NCI-H2107 (cell line): ENCODE measurements at regions not wholly inside any gene's neighbourhood (a gene's known extent, or its start where the extent isn't known, plus 50 kb on each side); places are given as distances from the start of the nearest gene placed in this dataset.

Experiments used
- DNase-seq: peaks from one replicate; lab custom pipeline; 2025; lab: John Stamatoyannopoulos, UW

DNA sequence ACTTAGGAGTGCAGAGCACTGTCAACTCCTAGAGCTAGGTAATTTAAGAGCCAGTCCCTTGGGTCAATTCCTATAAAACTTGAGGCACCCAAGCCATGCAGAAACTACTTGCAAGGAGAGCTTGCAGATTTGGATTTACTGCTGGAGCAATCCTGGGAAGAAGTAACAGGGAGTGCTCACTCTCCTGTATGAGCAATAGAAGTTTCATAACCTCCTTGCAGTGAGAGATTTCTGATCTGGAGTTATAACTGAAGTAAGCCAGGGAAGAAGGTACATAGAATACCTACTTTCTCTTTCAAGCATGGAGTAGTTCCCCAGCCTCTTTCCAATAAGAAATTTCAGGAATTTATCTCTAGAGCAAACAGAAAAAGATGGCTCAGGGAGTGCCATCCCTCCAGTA, 650.1 kb upstream of the USP15 start:
- DNase-seq: no peak

DNA sequence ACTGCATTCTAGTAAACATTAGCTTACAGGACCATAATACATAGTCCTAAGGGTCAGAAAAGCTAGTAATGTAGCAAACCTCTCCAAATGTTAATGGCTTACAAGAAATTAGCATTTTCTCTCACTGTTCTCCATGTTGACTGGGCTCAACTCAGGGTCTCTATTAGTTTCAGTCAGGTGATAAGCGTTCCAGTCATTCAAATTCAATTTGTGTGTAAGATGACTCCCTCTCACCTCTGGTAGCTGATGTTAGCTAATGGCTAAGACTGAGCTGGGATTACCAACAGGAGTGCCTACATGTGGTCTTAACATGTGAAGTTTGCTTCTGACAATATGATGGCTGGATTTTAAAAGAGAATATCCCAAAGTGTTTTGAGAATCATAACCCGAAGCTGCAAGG, 630.5 kb upstream of the USP15 start:
- no peak for DNase-seq

DNA sequence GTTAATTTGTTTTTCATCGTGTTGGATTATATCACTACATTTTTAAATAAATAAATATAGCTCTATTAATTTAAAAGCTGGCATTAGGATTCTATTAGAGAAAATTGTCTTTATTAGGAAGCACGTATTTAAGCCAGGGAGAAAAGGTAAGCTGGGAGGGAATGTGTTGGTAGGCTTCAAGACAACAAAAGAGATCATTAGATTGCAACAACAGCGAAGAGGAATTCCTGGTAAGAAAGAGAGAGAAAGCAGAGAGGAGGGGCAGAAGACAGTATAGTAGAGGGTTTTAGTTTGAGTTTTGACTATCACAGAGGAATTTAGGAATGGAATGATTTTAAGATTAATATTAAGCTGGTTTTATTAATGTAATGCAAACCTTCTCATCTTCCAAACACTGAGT, 613.6 kb upstream of the USP15 start:
- no peak for DNase-seq

DNA sequence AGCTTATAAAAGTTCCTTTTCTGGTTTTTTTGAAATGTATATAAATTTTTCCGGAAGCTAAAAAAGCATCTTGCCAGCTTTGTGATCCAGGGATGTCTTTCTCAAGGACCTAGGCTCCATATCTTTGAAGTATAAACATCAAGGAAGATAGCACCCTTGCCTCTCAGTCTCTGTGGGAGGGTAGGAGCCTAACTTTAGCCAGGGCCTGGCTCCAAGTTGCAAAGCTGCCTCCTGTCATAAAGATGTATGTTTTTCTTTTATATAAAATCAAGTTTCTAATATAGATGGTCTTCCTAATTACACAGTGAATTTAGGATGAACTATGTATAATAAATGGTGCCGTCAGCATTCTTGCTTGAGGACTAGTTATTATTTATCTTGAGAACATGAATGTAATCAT, 612.6 kb upstream of the USP15 start:
- no peak for DNase-seq

DNA sequence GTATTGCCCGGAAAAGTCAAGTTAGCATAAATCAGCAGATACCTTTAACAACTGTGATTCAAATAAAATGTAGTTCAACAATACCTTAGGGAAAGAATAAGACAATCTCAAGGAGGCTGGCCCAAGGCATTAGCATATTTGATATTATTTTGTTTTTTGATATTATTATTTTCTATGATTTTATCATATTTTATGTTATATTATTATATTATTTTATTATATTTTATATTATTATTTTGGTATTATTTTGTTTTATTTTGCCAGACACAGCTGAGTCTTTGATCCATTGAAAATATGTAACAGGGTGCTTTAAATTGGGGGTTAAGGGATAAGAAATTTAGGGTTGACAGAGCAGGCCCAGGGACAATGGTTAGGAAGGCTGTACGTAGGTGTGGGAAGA, 607.9 kb upstream of the USP15 start:
- DNase-seq: no peak

DNA sequence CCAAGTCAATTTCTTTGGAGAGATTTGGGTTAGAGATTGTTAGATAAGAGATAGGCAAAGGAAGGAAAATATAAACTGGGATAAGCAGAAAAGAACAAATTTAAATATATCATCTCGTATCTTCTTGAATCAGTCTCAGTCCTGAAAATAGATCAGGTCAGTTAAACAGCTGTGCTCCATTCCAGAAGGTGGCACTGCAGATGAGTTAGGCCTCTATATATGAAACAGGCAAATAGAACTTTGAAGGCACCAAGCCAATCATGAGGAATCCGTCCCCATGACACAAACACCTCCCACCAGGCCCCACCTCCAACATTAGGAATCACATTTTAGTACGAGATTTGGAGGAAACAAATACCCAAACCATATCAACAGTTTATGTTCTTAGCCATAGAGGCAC, 605.5 kb upstream of the USP15 start:
- no peak for DNase-seq

DNA sequence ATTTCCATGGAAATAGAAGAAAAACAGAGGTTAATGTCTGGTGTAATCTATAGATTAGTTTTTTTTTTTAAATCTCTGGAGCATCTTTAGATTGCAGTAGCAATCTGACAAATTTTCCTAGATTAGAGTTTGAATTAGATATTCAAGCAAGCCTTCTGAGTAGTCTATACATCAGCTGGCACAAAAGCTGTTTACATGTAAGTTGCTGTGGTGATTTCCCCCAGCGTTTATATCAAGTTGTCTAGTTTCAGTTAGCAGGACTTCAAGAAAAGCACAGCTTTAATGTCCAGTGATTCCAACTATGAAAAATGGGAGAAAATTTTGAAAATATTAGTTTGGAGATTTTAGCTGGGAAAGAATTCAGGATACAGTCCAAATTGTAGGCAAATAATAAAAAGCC, 605.0 kb upstream of the USP15 start:
- no peak for DNase-seq

DNA sequence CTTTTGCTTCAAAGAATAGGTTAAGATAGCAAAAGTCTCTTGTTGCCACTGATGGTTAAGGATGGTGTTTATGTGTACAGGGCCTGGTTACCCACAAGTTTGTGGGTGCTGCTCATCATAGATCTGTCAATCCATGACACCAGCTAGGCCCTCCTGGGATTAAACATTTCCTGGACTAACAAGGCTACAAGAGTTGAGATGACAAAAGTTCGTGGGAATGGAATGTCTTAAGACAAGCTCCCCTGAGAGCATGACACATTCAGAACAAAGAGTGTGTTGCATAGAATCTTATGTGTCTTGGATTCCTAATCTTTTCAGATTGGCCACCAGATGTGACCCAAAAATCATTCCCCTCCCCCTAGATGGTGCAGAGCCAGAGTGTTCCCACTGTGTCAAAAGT, 592.5 kb upstream of the USP15 start:
- DNase-seq: no peak

DNA sequence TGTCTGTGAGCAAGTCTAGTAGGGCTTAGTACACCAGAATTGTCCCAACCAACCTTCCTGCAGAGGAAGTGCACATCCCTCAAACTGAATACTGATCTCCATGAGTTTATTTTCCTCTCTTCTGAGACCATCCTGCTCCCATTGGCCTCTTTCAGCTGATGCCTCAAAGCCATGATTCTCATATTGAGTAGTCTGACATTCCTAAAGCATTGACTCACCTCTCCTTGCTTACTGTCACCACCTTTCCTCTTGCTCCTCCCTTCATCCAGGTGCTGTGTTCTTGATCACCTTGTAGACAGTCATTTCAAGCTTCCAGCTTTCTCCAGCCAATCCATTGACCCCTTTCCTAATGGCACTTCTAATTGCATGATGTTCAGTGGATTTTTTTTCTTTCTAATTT, 583.7 kb upstream of the USP15 start:
- no peak for DNase-seq

DNA sequence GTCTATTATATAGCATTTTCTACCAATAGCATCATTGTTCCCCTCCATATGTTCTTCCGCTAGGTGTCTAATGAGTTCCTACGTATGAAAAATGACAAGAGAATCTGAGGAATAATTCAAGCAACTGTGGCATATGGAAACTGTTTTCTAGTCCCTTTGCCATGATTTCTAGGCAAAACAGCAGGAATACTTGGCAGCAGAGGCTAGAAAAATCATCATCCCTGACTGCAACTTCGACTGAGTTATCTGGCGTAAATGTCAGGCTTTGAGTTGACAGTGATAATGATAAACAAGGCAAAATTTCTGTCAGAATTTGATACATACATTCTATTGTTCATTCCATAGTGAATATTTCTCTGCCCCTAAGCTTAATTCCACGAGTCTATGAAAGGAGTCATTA, 572.8 kb upstream of the USP15 start:
- DNase-seq: no peak

DNA sequence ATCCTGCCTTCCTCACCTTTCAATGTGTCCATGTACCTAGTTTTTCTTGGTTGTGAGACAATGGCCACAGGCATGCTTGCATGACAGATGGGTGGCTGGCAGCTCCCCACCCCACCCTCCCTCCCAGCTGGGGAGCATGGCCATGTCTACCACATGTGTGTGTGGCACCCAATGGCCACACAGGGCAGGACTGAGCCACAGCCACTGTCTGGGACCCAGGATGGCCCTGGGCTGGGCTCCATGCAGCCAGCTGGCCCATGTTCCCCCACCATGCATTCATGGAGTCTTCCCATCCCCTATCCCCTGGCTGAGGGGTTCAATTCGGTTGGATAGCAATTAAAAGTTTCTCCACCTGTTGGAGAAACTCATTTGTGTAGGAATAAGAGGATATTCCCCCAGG, 566.0 kb upstream of the USP15 start:
- DNase-seq: no peak

DNA sequence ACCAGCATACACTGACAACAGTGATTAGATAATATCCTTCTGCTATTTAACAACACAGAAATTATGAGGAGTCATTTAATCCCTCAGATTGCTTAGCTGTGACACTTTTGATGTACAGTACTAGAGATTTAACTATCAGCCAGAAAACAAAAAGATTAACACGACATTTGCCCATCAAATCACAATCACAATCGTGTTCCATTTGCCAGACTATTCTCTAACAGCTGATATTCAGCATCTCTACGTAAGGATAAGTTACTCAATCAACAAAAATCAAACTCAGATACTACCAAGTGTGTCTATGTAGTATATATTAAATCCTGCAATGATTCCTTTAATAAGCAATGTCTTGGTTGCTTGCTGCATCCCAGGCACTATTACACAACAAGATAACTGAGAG, 558.7 kb upstream of the USP15 start:
- no peak for DNase-seq

DNA sequence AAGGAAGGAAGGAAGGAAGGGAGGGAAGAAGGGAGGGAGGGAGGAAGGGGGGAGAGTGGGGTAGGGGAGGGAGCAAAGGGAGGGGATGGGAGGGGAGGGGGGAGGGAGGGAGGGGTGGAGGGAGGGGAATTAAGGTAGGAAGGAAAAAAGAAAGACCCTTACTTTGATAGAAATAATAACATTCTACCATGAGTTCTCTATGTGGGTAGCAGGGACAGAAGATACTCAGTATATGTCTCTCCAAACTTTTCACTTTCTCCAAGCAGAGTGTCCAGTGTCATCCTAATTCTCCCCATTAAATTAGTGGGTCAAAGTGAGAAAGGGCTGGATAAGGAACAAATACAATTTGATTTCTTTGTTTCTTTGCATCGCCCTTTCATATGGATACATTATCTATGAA, 553.4 kb upstream of the USP15 start:
- no peak for DNase-seq

DNA sequence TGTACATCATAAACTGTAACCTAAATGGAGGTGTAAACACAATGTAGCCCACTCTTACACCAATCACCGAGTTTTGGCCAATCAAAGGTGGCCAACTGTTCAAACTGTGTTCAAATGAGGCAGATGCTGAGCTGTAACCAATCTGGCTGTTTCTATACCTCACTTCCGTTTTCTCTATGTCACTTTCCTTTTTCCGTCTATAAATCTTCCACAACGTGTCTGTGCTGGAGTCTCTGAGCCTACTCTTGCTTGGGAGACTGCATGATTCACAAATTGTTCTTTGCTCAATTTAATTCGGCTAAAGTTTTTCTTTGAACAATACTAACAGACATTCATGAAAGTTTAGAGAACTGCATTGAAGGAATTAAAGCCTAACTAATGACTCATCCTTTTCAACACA, 547.1 kb upstream of the USP15 start:
- DNase-seq: no peak

DNA sequence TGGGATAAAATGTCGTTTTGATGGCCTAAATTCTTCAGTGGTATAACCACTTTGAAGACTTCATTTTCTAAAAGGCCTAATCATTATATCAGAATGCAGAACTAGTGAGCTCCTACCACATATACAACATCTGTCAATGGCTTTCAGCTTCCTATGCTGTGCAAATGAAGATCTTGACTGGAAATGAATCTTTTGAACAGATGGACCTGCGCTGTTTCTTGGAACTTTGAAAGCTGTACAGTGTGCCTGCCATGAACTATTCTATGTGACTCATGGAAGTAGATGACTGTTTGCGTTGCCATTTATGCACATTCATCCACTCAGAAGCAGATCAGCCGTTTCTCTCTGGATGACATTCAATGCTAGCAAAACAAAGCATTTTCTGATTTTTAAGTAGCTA, 542.2 kb upstream of the USP15 start:
- DNase-seq: no peak

DNA sequence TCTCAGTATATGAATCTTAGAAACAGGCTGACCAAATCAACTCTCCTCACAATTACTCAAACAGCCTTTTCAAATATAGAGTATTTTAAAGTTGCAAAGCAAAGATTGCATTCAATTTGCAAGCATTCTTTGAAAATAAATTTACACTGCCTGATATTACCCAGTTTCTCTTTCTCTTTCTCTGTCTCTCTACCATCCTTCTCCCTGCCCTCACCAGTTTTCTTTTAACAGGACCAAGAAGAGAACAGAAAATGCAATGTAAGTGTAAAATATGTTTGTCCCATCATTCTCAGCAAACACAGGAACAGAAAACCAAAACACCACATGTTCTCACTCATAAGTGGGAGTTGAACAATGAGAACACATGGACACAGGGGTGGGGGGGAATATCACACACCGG, 520.3 kb upstream of the USP15 start:
- DNase-seq: no peak

DNA sequence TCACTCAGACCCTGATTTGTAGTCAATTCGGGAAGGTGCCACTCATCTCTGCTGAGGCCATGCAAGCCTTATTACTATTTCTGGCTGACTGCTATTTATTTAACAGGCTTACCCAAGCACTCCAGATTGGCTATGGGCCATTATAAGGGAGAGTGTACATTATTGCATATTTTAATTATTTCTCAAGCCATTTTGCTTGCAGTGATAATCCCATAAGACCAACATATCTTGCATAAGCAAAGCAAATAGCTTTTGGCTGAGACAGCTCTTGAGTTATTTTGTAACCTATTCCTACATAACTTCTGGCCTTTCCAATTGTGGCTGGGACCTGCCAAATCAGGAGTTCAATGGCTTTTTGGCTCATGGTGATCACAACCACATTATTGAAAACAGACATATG, 509.6 kb upstream of the USP15 start:
- DNase-seq: no peak

DNA sequence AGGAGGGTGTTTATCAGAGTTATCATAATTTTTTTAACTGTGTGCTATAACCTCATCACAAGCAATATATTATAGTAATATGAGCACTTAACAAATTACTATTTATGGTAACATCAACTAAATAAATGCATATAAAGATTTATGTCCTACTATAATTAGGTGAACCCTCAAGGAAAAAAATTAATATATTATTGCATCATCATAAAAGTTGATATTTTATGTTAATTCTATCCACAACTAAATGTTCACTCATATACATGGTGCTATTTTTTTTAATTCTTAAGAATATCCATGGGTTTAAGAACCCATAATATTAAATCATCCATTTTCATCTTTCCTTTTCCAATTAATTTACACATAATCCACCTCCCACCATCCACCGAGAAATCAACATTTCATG, 506.0 kb upstream of the USP15 start:
- DNase-seq: no peak

DNA sequence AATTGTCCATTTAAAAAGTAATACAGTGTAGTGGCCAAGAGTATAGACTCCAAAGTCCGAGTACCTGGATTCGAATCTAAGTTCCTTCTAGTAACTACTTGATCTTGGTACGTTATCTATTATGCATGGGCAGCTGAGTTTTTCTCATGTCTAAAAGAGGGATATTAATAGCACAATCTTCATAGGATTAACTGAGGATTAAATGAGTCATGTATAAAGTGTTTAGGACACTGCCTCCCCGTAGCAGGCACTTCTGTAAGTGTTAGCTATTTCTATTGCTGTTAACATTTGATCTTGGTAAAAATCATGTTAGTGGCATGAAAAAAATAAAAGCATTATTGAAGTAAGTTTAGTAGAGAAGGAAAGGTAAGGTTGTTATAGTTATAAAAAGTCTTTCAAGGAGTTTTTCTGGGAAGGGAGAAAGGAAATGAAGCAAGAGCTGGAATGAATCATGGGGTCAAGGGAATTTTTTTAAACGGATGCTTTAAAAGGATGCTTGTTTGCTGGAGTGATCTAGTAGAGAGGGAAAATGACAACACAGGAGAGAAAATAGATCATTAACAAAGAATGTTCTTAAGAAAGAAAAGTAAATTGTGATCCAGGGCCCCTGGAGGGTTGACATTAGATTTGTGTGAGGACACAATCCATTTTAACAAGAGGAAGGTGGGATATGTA, 502.2 kb upstream of the USP15 start:
- DNase-seq: no peak

DNA sequence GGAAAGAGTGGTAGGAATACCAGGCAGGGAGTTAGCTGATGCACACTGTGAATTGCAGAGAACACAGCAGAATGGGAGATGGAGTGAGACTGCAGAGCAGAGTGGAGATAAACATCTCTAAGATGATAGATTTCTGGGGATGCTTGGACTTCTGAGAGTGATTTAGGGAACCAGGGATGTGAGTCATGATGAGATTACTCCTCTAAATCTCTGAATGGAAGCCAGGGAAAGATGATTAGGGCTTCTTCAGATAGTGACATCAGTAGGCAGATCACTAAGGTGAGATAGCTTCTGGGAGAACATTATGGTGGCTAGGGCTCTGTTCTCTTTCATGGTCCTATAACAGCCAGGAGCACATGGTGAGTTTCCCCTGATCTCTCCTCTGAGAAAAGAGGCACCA, 501.5 kb upstream of the USP15 start:
- no peak for DNase-seq

DNA sequence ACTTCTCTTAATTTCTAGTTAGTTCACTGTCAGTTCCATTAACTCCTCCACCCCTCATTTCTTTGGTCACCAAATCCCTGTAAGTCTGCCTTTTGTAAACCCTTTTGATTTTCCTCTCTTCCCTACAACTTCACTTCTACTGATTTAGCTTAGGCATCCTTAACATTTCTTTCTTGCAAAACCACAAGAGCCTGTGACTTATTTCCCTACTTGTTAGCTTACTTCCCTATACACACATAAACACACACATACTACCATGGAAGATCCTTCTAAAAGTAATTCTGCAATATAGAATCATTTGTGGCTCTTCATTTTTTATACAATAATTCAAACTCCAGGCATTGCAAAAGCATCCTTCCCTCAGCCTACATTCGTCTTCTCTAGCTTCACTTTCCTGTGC, 494.3 kb upstream of the USP15 start:
- no peak for DNase-seq

DNA sequence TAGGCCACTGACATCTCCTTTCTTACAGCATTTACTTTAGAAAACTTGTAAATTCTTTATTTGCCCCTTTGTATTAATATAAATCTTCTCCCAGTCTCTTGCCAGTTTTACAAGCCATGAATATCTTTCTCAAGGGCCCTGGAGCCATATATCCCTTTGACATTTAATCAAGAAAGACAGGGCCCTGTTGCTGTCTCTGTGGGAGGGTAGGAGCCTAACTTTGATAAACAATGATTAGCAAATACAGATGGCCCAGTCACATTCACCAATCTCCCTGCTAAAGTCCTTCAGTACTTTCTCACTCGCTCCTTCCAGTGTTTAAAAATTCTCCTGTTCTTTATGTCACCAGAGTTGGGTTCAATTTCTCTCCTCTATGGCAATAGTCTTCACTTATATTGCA, 479.8 kb upstream of the USP15 start:
- no peak for DNase-seq

DNA sequence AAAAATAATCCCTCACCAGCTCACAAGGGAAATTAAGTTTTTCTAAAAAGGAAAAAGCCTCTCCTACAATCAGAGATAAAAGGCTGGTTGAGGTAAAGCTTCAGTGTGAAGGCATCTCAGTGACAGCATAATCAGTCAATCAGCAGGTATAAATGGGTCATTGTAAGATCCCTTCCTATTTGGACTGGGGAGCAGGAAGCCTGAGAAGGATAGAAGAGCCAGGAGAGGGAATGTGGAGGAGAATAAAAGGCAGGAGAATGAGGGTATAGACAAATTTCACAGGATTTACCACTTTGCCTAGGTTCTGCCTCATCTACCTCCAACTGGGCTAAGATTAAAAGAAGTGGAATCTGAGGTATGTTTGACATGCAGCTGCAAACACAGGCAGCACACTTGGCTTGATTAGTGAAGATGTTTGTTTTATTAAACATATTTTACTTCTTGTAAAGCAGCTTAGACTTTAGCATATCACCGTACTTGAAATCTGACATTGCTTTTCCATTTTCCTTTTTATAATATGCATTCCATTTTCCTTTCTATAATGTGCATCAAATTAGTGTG, 479.1 kb upstream of the USP15 start:
- DNase-seq: no peak

DNA sequence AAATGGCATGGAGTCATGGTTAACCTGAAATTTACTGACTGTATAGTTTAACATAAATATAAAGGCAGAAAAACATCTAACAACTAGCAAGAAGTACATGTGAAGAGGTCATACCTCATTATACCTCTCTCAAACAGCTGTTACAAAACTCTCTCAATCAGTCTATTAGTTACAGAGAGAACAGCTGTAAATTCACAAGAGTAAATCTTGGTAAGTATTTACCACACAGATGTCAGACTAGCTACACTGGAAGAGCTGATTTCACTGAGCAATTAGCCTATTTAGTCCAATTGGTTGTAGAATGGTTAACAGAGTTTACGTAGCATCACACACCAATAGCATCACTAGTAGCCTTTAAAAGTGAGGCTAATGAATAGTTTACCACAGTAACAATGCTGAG, 463.4 kb upstream of the USP15 start:
- DNase-seq: no peak

DNA sequence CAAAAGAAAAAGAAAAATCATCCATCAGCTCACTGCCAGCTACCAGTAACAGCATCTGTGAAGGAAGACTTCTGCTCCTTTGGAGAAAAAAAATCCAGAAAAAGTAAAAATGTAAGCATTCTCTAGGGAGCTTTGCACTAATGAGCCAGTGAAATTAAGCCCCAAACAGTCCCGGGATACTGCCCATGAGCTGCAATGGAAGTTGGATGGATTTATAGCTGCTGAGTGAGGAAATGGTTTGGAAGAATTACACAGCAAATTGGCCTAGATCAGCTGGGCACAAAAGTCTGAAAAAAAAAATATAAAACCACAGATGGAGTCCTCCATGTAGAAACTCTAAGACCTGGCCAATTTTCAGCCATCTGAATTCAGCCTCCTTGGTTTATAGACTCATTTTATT, 462.9 kb upstream of the USP15 start:
- no peak for DNase-seq
